ENCODE measurements at regions not wholly inside any gene's neighbourhood (a gene's known extent, or its start where the extent isn't known, plus 50 kb on each side); places are given as distances from the start of the nearest gene placed in this dataset.

- no peak for TF ChIP-seq CTCF (conservative IDR thresholded peaks at IDR 0.05; ENCODE audit: low read depth, low read length)
- DNase-seq (ENCODE audit: low read depth) = no peak
Observed at GRCh38 chr9:115443890-115444289, 325.9 kb upstream of the TNC start.

GRCh38 chr9:115444959-115445358 lies 327.0 kb upstream of the TNC start:
- DNase-seq (ENCODE audit: low read depth) = no peak

More at GRCh38 chr9:115443890-115444289, 325.9 kb upstream of the TNC start:
- H3K4me3 ChIP-seq (ENCODE audit: low read length) = no peak overlapping the region

DNA sequence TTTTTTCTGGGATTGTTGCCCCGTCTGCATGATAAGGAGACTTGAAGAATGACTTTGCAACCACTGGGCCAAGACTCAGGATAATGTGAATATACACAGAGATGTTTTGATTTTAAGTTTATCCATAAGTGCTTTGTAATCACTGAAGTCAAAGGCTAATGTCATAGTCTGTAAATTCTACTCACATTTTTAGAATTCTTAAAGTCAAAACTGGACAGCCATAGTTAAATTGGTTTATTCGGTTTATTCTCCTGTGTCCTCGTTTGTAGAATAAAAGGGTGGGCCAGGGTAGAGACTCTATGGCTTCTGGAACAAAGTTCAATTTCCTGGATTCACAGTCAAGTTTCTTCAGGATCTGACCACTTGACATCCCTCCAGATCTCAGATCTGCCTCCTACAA lies 327.7 kb upstream of the TNC start:
- TF ChIP-seq CTCF (conservative IDR thresholded peaks at IDR 0.05; ENCODE audit: low read depth, low read length) = no peak
- no peak overlapping the region for H3K4me3 ChIP-seq (ENCODE audit: low read length)
- no peak for DNase-seq (ENCODE audit: low read depth)

More at GRCh38 chr9:115444959-115445358, 327.0 kb upstream of the TNC start:
- no peak overlapping the region for H3K4me3 ChIP-seq (ENCODE audit: low read length)
- TF ChIP-seq CTCF (conservative IDR thresholded peaks at IDR 0.05; ENCODE audit: low read depth, low read length) = no peak

DNA sequence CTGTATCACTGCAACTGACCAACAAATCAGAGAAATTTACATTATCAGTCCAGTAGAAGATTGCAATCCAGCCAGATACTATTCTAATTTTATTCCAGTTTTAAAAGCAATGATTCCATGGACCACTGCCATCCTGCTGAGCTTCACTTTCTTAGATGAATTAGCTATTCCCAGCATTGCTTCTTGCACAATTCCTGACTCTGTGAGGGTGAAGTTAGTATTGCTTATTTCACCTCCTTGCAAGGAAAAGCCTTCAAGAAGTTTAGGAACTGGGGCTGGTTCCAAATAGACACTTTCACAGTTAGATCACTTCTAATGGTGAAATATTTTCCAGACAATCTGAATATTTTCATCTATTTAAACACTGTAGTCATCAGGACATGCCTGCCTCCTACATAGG lies 338.6 kb upstream of the TNC start:
- no peak for DNase-seq (ENCODE audit: low read depth)
- no peak overlapping the region for H3K4me3 ChIP-seq (ENCODE audit: low read length)
- no peak for TF ChIP-seq CTCF (conservative IDR thresholded peaks at IDR 0.05; ENCODE audit: low read depth, low read length)

- DNase-seq (ENCODE audit: low read depth) = no peak
- TF ChIP-seq CTCF (conservative IDR thresholded peaks at IDR 0.05; ENCODE audit: low read depth, low read length) = no peak
- H3K4me3 ChIP-seq (ENCODE audit: low read length) = no peak overlapping the region
Observed at GRCh38 chr9:115461280-115461679, 343.3 kb upstream of the TNC start.

DNA sequence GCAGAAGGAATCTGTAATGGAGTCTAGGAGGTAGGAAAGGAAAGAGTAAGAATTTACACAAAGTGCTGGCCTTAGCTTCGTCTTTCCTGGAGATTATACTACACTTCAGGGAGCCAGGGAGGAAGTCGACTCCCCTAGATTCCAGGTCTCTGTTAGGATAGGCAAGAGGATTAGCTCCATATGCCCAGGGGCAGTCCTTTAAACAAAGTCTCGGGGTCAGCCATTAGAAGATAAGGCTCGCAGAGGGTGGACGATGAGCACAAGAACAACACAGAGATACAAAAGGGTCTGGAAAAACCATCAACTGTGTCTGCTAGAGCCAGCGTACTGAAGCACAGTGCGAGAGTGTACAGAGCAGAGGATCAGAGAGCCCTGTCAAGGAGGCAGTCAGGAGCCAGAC lies 344.7 kb upstream of the TNC start:
- no peak for DNase-seq (ENCODE audit: low read depth)
- no peak for TF ChIP-seq CTCF (conservative IDR thresholded peaks at IDR 0.05; ENCODE audit: low read depth, low read length)
- no peak overlapping the region for H3K4me3 ChIP-seq (ENCODE audit: low read length)

DNA sequence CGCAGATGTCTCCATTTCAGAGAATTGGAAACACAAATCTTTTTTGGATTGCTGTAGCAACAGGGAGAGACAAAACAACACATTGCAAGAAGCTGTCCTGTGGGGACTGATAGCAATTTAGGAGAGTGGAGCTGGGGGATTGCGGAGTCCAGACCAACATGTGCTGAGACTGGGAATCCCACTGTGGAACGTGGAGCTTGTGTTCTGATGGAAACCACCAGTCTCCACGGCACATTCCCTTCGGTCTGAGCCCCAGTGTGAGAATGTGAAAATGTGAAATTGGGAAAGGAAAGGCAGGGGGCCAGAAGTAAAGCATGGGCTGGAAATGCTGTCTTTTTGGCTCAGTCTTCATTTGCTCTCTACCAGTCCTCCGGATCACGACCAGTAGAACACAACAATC lies 348.8 kb upstream of the TNC start:
- TF ChIP-seq CTCF (conservative IDR thresholded peaks at IDR 0.05; ENCODE audit: low read depth, low read length) = no peak
- no peak overlapping the region for H3K4me3 ChIP-seq (ENCODE audit: low read length)
- DNase-seq (ENCODE audit: low read depth) = no peak

All from retinal pigment epithelial cell (primary cell).